Mesothelial cell of epicardium (in vitro differentiated cells): ENCODE measurements at regions not wholly inside any gene's neighbourhood (a gene's known extent, or its start where the extent isn't known, plus 50 kb on each side); places are given as distances from the start of the nearest gene placed in this dataset.

Experiments used
- DNase-seq, 2 experiments: peaks; one replicate each; pipeline ENCODE4 v3.0.0; 2021; ENCODE audit warnings: low spot score in 2 of 2; ENCODE audit not compliant: unreplicated experiment in 2 of 2
- H3K27ac Mint-ChIP-seq: 2 replicates; pipeline ENCODE4 v1.8.0; 2021; ENCODE audit warnings: mixed read lengths
- H3K27me3 Mint-ChIP-seq: 2 replicates; pipeline ENCODE4 v1.8.0; 2021; ENCODE audit warnings: low read depth, mixed read lengths
- H3K36me3 Mint-ChIP-seq: 2 replicates; pipeline ENCODE4 v1.8.0; 2021; ENCODE audit warnings: mixed read lengths
- H3K4me1 Mint-ChIP-seq: 2 replicates; pipeline ENCODE4 v1.8.0; 2021; ENCODE audit warnings: mixed read lengths
- H3K4me3 Mint-ChIP-seq: 2 replicates; pipeline ENCODE4 v1.8.0; 2021; ENCODE audit warnings: mild to moderate bottlenecking, moderate library complexity, mixed read lengths
- H3K9me3 Mint-ChIP-seq: 2 replicates; pipeline ENCODE4 v1.8.0; 2021; ENCODE audit warnings: mixed read lengths
- TF ChIP-seq, protein P1 (sequence below): fragments of 200-600 bp; sonication (generic); IDR thresholded peaks from one replicate; pipeline ENCODE4 v1.5.0; 2021; ENCODE audit warnings: antibody characterized with exemption; ENCODE audit not compliant: unreplicated experiment

GRCh38 chr1:78437941-78438340 lies 52.8 kb upstream of the PTGFR start:
- H3K27ac Mint-ChIP-seq = no peak overlapping the region
- H3K4me1 Mint-ChIP-seq = peaks cover 10% of the 10 kb centered on the region
- TF ChIP-seq, protein P1, sequence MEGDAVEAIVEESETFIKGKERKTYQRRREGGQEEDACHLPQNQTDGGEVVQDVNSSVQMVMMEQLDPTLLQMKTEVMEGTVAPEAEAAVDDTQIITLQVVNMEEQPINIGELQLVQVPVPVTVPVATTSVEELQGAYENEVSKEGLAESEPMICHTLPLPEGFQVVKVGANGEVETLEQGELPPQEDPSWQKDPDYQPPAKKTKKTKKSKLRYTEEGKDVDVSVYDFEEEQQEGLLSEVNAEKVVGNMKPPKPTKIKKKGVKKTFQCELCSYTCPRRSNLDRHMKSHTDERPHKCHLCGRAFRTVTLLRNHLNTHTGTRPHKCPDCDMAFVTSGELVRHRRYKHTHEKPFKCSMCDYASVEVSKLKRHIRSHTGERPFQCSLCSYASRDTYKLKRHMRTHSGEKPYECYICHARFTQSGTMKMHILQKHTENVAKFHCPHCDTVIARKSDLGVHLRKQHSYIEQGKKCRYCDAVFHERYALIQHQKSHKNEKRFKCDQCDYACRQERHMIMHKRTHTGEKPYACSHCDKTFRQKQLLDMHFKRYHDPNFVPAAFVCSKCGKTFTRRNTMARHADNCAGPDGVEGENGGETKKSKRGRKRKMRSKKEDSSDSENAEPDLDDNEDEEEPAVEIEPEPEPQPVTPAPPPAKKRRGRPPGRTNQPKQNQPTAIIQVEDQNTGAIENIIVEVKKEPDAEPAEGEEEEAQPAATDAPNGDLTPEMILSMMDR = no peak
- H3K36me3 Mint-ChIP-seq = no peaks in the 10 kb centered on the region
- H3K9me3 Mint-ChIP-seq = peaks cover 9% of the 10 kb centered on the region
- no peaks in the 10 kb centered on the region for H3K27me3 Mint-ChIP-seq
- DNase-seq = no peak
- H3K4me3 Mint-ChIP-seq = no peak overlapping the region

GRCh38 chr1:78440381-78440793 lies 50.4 kb upstream of the PTGFR start:
- H3K27ac Mint-ChIP-seq = no peak overlapping the region
- peaks cover 10% of the 10 kb centered on the region for H3K4me1 Mint-ChIP-seq
- no peaks in the 10 kb centered on the region for H3K27me3 Mint-ChIP-seq
- no peaks in the 10 kb centered on the region for H3K36me3 Mint-ChIP-seq
- H3K4me3 Mint-ChIP-seq = no peak overlapping the region
- no peaks in the 10 kb centered on the region for H3K9me3 Mint-ChIP-seq
- TF ChIP-seq, protein P1 = no peak
- DNase-seq = no peak
